Neural cell (in vitro differentiated cells): ENCODE measurements at regions not wholly inside any gene's neighbourhood (a gene's known extent, or its start where the extent isn't known, plus 50 kb on each side); places are given as distances from the start of the nearest gene placed in this dataset.

Source experiments
- H2AFZ ChIP-seq: fragments of 200-600, 300-800 bp; sonication (generic), shearing (Covaris generic); 2 replicates; pipeline ENCODE4 v1.6.0; 2014; ENCODE audit warnings: low read depth, mild to moderate bottlenecking, antibody characterized with exemption, low read length, moderate library complexity
- H3F3A ChIP-seq: fragments of 200-600 bp; shearing (Covaris generic); 2 replicates; pipeline ENCODE4 v1.6.1; 2016; ENCODE audit warnings: mild to moderate bottlenecking, moderate library complexity, mixed read lengths, antibody characterized with exemption, low read length; ENCODE audit not compliant: insufficient read depth, poor library complexity, severe bottlenecking
- H3K27ac ChIP-seq: fragments of 200-600, 300-800 bp; sonication (generic), shearing (Covaris generic); 2 replicates; pipeline ENCODE4 v1.5.1; 2014; ENCODE audit warnings: mild to moderate bottlenecking, low read length, moderate library complexity
- H3K27me3 ChIP-seq: fragments of 300-800, 200-600 bp; sonication (generic), shearing (Covaris generic); 2 replicates; pipeline ENCODE4 v1.6.0; 2014; ENCODE audit warnings: mild to moderate bottlenecking, low read depth, low read length, moderate library complexity; ENCODE audit not compliant: insufficient read depth
- H3K36me3 ChIP-seq: fragments of 300-800, 200-600 bp; sonication (generic), shearing (Covaris generic); 2 replicates; pipeline ENCODE4 v1.5.1; 2014; ENCODE audit warnings: mild to moderate bottlenecking, antibody characterized with exemption, low read length, moderate library complexity; ENCODE audit not compliant: insufficient read depth
- H3K4me2 ChIP-seq: fragments of 300-800, 200-600 bp; sonication (generic), shearing (Covaris generic); 2 replicates; pipeline ENCODE4 v1.6.0; 2014; ENCODE audit warnings: mild to moderate bottlenecking, low read length
- H3K4me3 ChIP-seq: fragments of 300-800, 200-600 bp; sonication (generic), shearing (Covaris generic); 2 replicates; pipeline ENCODE4 v1.5.1; 2014; ENCODE audit warnings: mild to moderate bottlenecking, low read length, moderate library complexity
- H3K79me2 ChIP-seq: fragments of 200-600 bp; shearing (Covaris generic); replicated peaks from 2 replicates; pipeline ENCODE4 v1.6.0; 2014; ENCODE audit warnings: mild to moderate bottlenecking, low read length, moderate library complexity; ENCODE audit not compliant: insufficient read depth
- H3K9ac ChIP-seq: fragments of 300-800, 200-600 bp; sonication (generic), shearing (Covaris generic); 2 replicates; pipeline ENCODE4 v1.6.1; 2016; ENCODE audit warnings: mild to moderate bottlenecking, low read length, mixed read lengths
- H3K9me2 ChIP-seq: fragments of 200-600 bp; shearing (Covaris generic); 2 replicates; pipeline ENCODE4 v1.6.1; 2016; ENCODE audit warnings: mild to moderate bottlenecking, low read length, mixed read lengths; ENCODE audit not compliant: insufficient read depth
- H3K9me3 ChIP-seq: fragments of 200-600, 300-800 bp; sonication (generic), shearing (Covaris generic); 2 replicates; pipeline ENCODE4 v1.6.1; 2016; ENCODE audit warnings: mild to moderate bottlenecking, mixed run types, low read length, moderate library complexity, mixed read lengths
- H4K20me1 ChIP-seq: fragments of 200-600 bp; shearing (Covaris generic); 2 replicates; pipeline ENCODE4 v1.6.1; 2016; ENCODE audit warnings: mild to moderate bottlenecking, mixed run types; ENCODE audit not compliant: insufficient read depth
- CTCF ChIP-seq: fragments of 450-650 bp; IDR thresholded peaks from 2 replicates; pipeline ENCODE4 v1.5.1; 2014; ENCODE audit warnings: antibody characterized with exemption, mild to moderate bottlenecking, moderate library complexity; ENCODE audit not compliant: poor library complexity, severe bottlenecking
- EP300 ChIP-seq: fragments of 450-650 bp; conservative IDR thresholded peaks from 2 replicates; pipeline ENCODE4 v1.6.1; 2014; ENCODE audit warnings: antibody characterized with exemption, mild to moderate bottlenecking, moderate library complexity; ENCODE audit not compliant: poor library complexity, severe bottlenecking
- EZH2 ChIP-seq: fragments of 200-600, 300-800 bp; shearing (Covaris generic), sonication (generic); IDR thresholded peaks from 2 replicates; pipeline ENCODE4 v1.6.1; 2014; ENCODE audit warnings: antibody characterized with exemption, low read length, borderline replicate concordance, mild to moderate bottlenecking; ENCODE audit not compliant: insufficient read depth, poor library complexity, severe bottlenecking
- MXI1 ChIP-seq: fragments of 450-650 bp; conservative IDR thresholded peaks from 2 replicates; pipeline ENCODE4 v1.6.1; 2014; ENCODE audit warnings: antibody characterized with exemption, mild to moderate bottlenecking; ENCODE audit not compliant: poor library complexity, severe bottlenecking
- POLR2AphosphoS5 ChIP-seq: IDR thresholded peaks from 2 replicates; pipeline ENCODE4 v1.6.1; 2012
- RAD21 ChIP-seq: fragments of 450-650 bp; conservative IDR thresholded peaks from 2 replicates; pipeline ENCODE4 v1.6.1; 2014; ENCODE audit warnings: antibody characterized with exemption, mild to moderate bottlenecking, moderate library complexity
- REST ChIP-seq: IDR thresholded peaks from 2 replicates; pipeline ENCODE4 v1.6.1; 2012; ENCODE audit warnings: borderline replicate concordance
- SMC3 ChIP-seq: fragments of 450-650 bp; conservative IDR thresholded peaks from 2 replicates; pipeline ENCODE4 v1.6.1; 2014; ENCODE audit warnings: antibody characterized with exemption, mild to moderate bottlenecking, moderate library complexity; ENCODE audit not compliant: poor library complexity
- TAF1 ChIP-seq: IDR thresholded peaks from 2 replicates; pipeline ENCODE4 v1.6.1; 2012; ENCODE audit warnings: low read depth

GRCh38 chr9:21611891-21612290 is 129.8 kb upstream of the IFNE start:
- Histone ChIP-seq H3K36me3 (no peaks in the 10 kb centered on the region), H3K4me2 (no peak overlapping the region), H3K27me3 (no peaks in the 10 kb centered on the region), H3K4me3 (no peak overlapping the region), H3F3A (no peaks in the 10 kb centered on the region), H3K9me3 (no peaks in the 10 kb centered on the region), H2AFZ (no peak overlapping the region), H3K27ac (no peak overlapping the region), H3K9ac (no peak overlapping the region), H4K20me1 (no peaks in the 10 kb centered on the region), H3K79me2 (no peaks in the 10 kb centered on the region), H3K9me2 (no peaks in the 10 kb centered on the region)
- TF ChIP-seq EZH2, result no peak
- no peak for TF ChIP-seq RAD21
- no peak for TF ChIP-seq TAF1
- TF ChIP-seq EP300, result no peak
- no peak for TF ChIP-seq MXI1
- TF ChIP-seq SMC3, result no peak
- TF ChIP-seq REST, result no peak
- TF ChIP-seq POLR2AphosphoS5, result no peak
- no peak for TF ChIP-seq CTCF

GRCh38 chr9:21615018-21615417 is 132.9 kb upstream of the IFNE start:
- TF ChIP-seq POLR2AphosphoS5 (no peak), MXI1 (no peak), RAD21 (no peak), REST (no peak), EZH2 (no peak), EP300 (no peak), CTCF (no peak), TAF1 (no peak), SMC3 (no peak)
- no peaks in the 10 kb centered on the region for H3K79me2 ChIP-seq
- no peak overlapping the region for H3K27ac ChIP-seq
- H3K9me3 ChIP-seq, result no peaks in the 10 kb centered on the region
- no peaks in the 10 kb centered on the region for H3F3A ChIP-seq
- no peaks in the 10 kb centered on the region for H3K27me3 ChIP-seq
- no peaks in the 10 kb centered on the region for H3K36me3 ChIP-seq
- no peak overlapping the region for H3K9ac ChIP-seq
- no peak overlapping the region for H3K4me3 ChIP-seq
- no peaks in the 10 kb centered on the region for H4K20me1 ChIP-seq
- H3K9me2 ChIP-seq, result no peaks in the 10 kb centered on the region
- H2AFZ ChIP-seq, result no peak overlapping the region
- no peak overlapping the region for H3K4me2 ChIP-seq
